Endothelial cell (in vitro differentiated cells): ENCODE measurements at regions not wholly inside any gene's neighbourhood (a gene's known extent, or its start where the extent isn't known, plus 50 kb on each side); places are given as distances from the start of the nearest gene placed in this dataset.

ENCODE experiments used
- DNase-seq: peaks from one replicate; pipeline ENCODE4 v3.0.0; 2021; ENCODE audit warnings: low spot score
- H3K27ac Mint-ChIP-seq: one replicate; pipeline ENCODE4 v1.8.0; 2021; ENCODE audit warnings: mixed read lengths, inconsistent platforms; ENCODE audit not compliant: unreplicated experiment
- H3K27me3 Mint-ChIP-seq: one replicate; pipeline ENCODE4 v1.8.0; 2021; ENCODE audit warnings: mild to moderate bottlenecking, moderate library complexity, mixed read lengths, inconsistent platforms; ENCODE audit not compliant: unreplicated experiment
- H3K36me3 Mint-ChIP-seq: one replicate; pipeline ENCODE4 v1.8.0; 2021; ENCODE audit warnings: mild to moderate bottlenecking, low read depth, mixed read lengths, inconsistent platforms; ENCODE audit not compliant: unreplicated experiment
- H3K4me1 Mint-ChIP-seq: one replicate; pipeline ENCODE4 v1.8.0; 2021; ENCODE audit warnings: mild to moderate bottlenecking, mixed read lengths, inconsistent platforms; ENCODE audit not compliant: unreplicated experiment
- H3K4me3 Mint-ChIP-seq: one replicate; pipeline ENCODE4 v1.8.0; 2021; ENCODE audit warnings: mild to moderate bottlenecking, mixed read lengths, inconsistent platforms; ENCODE audit not compliant: unreplicated experiment
- H3K9me3 Mint-ChIP-seq: one replicate; pipeline ENCODE4 v1.8.0; 2021; ENCODE audit warnings: mixed read lengths, inconsistent platforms; ENCODE audit not compliant: unreplicated experiment
- CTCF ChIP-seq: fragments of 200-600 bp; sonication (generic); IDR thresholded peaks from one replicate; pipeline ENCODE4 v1.5.0; 2021; ENCODE audit warnings: antibody characterized with exemption; ENCODE audit not compliant: unreplicated experiment

- TF ChIP-seq CTCF: no peak
- peaks cover 7% of the 10 kb centered on the region for H3K27me3 Mint-ChIP-seq
- no peak overlapping the region for H3K4me3 Mint-ChIP-seq
- no peaks in the 10 kb centered on the region for H3K9me3 Mint-ChIP-seq
- no peak overlapping the region for H3K27ac Mint-ChIP-seq
- no peaks in the 10 kb centered on the region for H3K36me3 Mint-ChIP-seq
- no peak for DNase-seq
- H3K4me1 Mint-ChIP-seq: peaks cover 4% of the 10 kb centered on the region
These were observed 104.7 kb upstream of the RTL1 start for GRCh38 chr14:101008196-101008595.

GRCh38 chr14:101008631-101009336, 105.3 kb upstream of the RTL1 start:
- Mint-ChIP-seq H3K9me3 (no peaks in the 10 kb centered on the region), H3K27ac (no peak overlapping the region), H3K36me3 (no peaks in the 10 kb centered on the region), H3K4me1 (peaks cover 4% of the 10 kb centered on the region), H3K27me3 (peaks cover 7% of the 10 kb centered on the region), H3K4me3 (no peak overlapping the region)
- DNase-seq: no peak
- TF ChIP-seq CTCF: no peak

- TF ChIP-seq CTCF: no peak
- peak overlapping the region; percentile 25 for H3K4me3 Mint-ChIP-seq
- no peak overlapping the region for H3K27ac Mint-ChIP-seq
- no peaks in the 10 kb centered on the region for H3K9me3 Mint-ChIP-seq
- H3K36me3 Mint-ChIP-seq: no peaks in the 10 kb centered on the region
- DNase-seq: no peak
- H3K27me3 Mint-ChIP-seq: peaks cover 7% of the 10 kb centered on the region
- H3K4me1 Mint-ChIP-seq: peaks cover 4% of the 10 kb centered on the region
These were observed 106.0 kb upstream of the RTL1 start for GRCh38 chr14:101009531-101009930.

GRCh38 chr14:101010293-101010692, 106.8 kb upstream of the RTL1 start:
- Mint-ChIP-seq H3K27ac (no peak overlapping the region), H3K36me3 (no peaks in the 10 kb centered on the region), H3K4me1 (peaks cover under 1% of the 10 kb centered on the region), H3K27me3 (peaks cover 5% of the 10 kb centered on the region), H3K4me3 (no peak overlapping the region), H3K9me3 (no peaks in the 10 kb centered on the region)
- DNase-seq: no peak
- TF ChIP-seq CTCF: no peak

- H3K4me1 Mint-ChIP-seq: no peaks in the 10 kb centered on the region
- no peak overlapping the region for H3K27ac Mint-ChIP-seq
- H3K36me3 Mint-ChIP-seq: no peaks in the 10 kb centered on the region
- no peak for DNase-seq
- H3K4me3 Mint-ChIP-seq: no peak overlapping the region
- H3K27me3 Mint-ChIP-seq: peaks cover 4% of the 10 kb centered on the region
- H3K9me3 Mint-ChIP-seq: no peaks in the 10 kb centered on the region
- no peak for TF ChIP-seq CTCF
These were observed 107.3 kb upstream of the RTL1 start for GRCh38 chr14:101010835-101011234.
